ENCODE measurements at regions not wholly inside any gene's neighbourhood (a gene's known extent, or its start where the extent isn't known, plus 50 kb on each side); places are given as distances from the start of the nearest gene placed in this dataset.

GRCh38 chr9:82152181-82152580 lies 163.6 kb downstream of the SPATA31D1 start:
- TF ChIP-seq CTCF (conservative IDR thresholded peaks at IDR 0.05; ENCODE audit: low read depth, low read length) (no peak), EZH2 (IDR thresholded peaks at IDR 0.05; ENCODE audit: low read length, unreplicated experiment) (no peak), EZH2phosphoT487 (IDR thresholded peaks at IDR 0.05; ENCODE audit: borderline replicate concordance, low read length) (no peak)

Data from PC-3 (cell line).